Suprapubic skin (tissue), 4 donors: ENCODE measurements at regions not wholly inside any gene's neighbourhood (a gene's known extent, or its start where the extent isn't known, plus 50 kb on each side); places are given as distances from the start of the nearest gene placed in this dataset.

Source experiments
- DNase-seq, 2 donors: peaks; one replicate each; pipeline ENCODE4 v3.0.0-alpha.2; 2019; ENCODE audit warnings: low spot score in 2 of 2
- H3K27ac ChIP-seq: fragments of 200-600 bp; sonication (generic); one replicate; pipeline ENCODE4 v1.5.1; 2019
- H3K27me3 ChIP-seq: fragments of 200-600 bp; sonication (generic); one replicate; pipeline ENCODE4 v1.5.1; 2019
- H3K36me3 ChIP-seq: fragments of 200-600 bp; sonication (generic); one replicate; pipeline ENCODE4 v1.5.1; 2019
- H3K4me1 ChIP-seq: fragments of 200-600 bp; sonication (generic); one replicate; pipeline ENCODE4 v1.5.1; 2019
- H3K4me3 ChIP-seq: fragments of 200-600 bp; sonication (generic); one replicate; pipeline ENCODE4 v1.5.1; 2019; ENCODE audit warnings: mild to moderate bottlenecking
- H3K9me3 ChIP-seq: fragments of 200-600 bp; sonication (generic); one replicate; pipeline ENCODE4 v1.5.1; 2019
- EP300 ChIP-seq: sonication (generic); formaldehyde crosslinking; IDR thresholded peaks from one replicate; pipeline ENCODE4 v1.6.1; 2017; ENCODE audit warnings: antibody characterized with exemption
- POLR2A ChIP-seq, 2 donors: fragments of 450-650 bp; IDR thresholded peaks; one replicate each; pipeline ENCODE4 v1.6.1; 2017; ENCODE audit warnings: antibody characterized with exemption in 2 of 2, mild to moderate bottlenecking in 2 of 2, moderate library complexity in 2 of 2
- POLR2AphosphoS5 ChIP-seq, 3 donors: sonication (generic); formaldehyde crosslinking; IDR thresholded peaks; one replicate each; pipeline ENCODE4 v1.6.1; 2017; ENCODE audit warnings: antibody characterized with exemption in 3 of 3
- WGBS: methylation state at CpG from one replicate; pipeline ENCODE4 v1.1.5; 2018; 5-methylcytosine and 5-hydroxymethylcytosine counted together
- TF ChIP-seq, protein P1 (sequence below), 2 donors: fragments of 200-600 bp in 1 of 2; fragments of 450-650 bp in 1 of 2; sonication (generic) in 1 of 2; IDR thresholded peaks; one replicate each; pipeline ENCODE4 v1.5.1; 2016 to 2019; ENCODE audit warnings: antibody characterized with exemption in 2 of 2, mild to moderate bottlenecking in 1 of 2, moderate library complexity in 1 of 2

DNA sequence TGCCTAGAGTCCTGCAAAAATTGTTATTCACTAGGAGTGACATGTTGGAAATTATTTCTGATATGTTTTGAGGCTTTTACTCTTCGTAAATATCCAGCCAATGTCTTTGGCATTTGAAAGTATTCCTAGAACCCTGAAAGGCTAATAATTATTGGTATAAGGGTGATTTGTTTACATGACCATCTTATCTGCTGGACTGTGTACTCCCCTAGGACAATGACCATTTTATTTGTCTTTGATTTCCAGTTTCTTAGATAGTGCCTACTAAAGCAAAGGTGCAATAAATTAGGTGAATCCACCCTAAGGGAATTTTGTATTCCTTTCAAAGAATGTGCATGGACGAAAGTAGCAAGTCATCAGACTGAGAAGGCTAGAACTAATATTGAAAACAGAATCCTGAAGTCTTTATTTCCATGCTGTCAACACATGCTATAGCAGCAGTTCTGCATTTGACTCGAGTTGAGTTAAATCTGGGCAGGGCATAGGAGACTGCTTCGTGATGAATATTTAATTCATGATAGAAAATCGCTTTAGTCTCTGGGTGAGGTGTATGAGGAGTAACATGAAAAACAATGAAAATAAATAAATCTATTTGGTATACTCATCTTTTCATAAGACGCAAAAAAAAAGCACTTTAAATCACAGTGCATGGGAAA lies 235.7 kb downstream of the GPD2 start:
- no peak for DNase-seq
- Histone ChIP-seq H3K4me1 (no peaks in the 10 kb centered on the region), H3K27me3 (no peaks in the 10 kb centered on the region), H3K27ac (no peak overlapping the region), H3K9me3 (no peaks in the 10 kb centered on the region), H3K36me3 (no peaks in the 10 kb centered on the region), H3K4me3 (no peak overlapping the region)
- 47% methylated on average over 6 of the region's 6 CpGs for WGBS
- TF ChIP-seq POLR2AphosphoS5 (IDR thresholded peaks at IDR 0.05) (no peak), EP300 (no peak), POLR2A (IDR thresholded peaks at IDR 0.05) (no peak)
- TF ChIP-seq, protein P1, sequence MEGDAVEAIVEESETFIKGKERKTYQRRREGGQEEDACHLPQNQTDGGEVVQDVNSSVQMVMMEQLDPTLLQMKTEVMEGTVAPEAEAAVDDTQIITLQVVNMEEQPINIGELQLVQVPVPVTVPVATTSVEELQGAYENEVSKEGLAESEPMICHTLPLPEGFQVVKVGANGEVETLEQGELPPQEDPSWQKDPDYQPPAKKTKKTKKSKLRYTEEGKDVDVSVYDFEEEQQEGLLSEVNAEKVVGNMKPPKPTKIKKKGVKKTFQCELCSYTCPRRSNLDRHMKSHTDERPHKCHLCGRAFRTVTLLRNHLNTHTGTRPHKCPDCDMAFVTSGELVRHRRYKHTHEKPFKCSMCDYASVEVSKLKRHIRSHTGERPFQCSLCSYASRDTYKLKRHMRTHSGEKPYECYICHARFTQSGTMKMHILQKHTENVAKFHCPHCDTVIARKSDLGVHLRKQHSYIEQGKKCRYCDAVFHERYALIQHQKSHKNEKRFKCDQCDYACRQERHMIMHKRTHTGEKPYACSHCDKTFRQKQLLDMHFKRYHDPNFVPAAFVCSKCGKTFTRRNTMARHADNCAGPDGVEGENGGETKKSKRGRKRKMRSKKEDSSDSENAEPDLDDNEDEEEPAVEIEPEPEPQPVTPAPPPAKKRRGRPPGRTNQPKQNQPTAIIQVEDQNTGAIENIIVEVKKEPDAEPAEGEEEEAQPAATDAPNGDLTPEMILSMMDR (IDR thresholded peaks at IDR 0.05), result no peak

DNA sequence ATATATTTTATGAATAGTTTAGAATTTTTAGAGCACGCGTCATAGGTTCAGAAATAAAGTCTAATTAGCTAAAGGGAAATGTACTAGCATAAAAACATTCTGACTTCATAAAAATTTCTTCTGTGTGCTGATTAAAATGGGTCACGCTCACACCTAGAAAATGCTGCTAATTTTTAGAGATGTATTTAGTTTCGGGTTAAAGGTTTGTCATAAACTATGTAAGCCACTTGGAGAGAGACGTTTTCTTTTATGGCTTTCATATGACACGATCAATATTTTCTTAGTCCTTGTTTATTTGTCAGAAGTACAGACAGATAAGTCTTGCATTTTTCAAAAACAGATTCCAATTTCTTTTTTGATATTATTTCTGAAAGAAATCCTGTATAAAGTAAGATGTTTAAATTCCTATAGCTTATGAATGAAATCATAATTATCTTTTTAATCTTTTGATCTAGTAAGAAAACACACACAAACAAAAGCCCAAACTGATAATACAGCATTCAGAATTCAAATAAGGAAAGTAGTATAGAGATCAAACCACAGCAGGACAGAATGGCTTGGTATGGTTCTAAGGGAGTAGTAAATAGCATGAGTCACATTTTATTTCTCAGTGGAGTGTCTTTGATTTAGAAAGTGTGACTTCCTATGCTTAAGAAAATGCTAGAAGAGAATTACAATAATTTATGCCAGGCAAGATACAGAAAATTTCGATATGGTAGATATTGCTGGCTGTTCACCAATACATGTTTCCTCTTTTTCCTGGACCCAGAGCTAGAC lies 236.6 kb downstream of the GPD2 start:
- Histone ChIP-seq H3K9me3 (no peaks in the 10 kb centered on the region), H3K4me1 (no peaks in the 10 kb centered on the region), H3K4me3 (no peak overlapping the region), H3K36me3 (no peaks in the 10 kb centered on the region), H3K27ac (no peak overlapping the region), H3K27me3 (no peaks in the 10 kb centered on the region)
- no peak for DNase-seq
- TF ChIP-seq, protein P1 (IDR thresholded peaks at IDR 0.05), result no peak
- TF ChIP-seq EP300 (no peak), POLR2A (IDR thresholded peaks at IDR 0.05) (no peak), POLR2AphosphoS5 (IDR thresholded peaks at IDR 0.05) (no peak)
- WGBS, result 72% methylated on average over 7 of the region's 7 CpGs

DNA sequence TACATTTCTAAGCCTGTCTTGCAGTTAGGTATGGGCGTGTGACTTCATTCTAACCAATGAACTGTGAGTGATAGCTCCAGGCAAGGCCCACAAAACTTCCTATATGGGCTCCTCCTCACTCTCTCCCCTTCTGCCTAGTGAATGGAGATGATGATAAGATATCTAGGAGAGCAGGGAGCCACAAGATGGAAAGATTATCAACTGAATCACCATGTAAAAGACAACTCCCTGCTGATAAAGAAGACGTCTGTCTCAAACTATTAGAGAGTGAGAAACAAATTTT lies 237.1 kb downstream of the GPD2 start:
- Histone ChIP-seq H3K27ac (no peak overlapping the region), H3K4me1 (no peaks in the 10 kb centered on the region), H3K36me3 (no peaks in the 10 kb centered on the region), H3K27me3 (no peaks in the 10 kb centered on the region), H3K4me3 (no peak overlapping the region), H3K9me3 (no peaks in the 10 kb centered on the region)
- DNase-seq, result no peak
- WGBS, result 53% methylated on average over 2 of the region's 2 CpGs
- no peak for TF ChIP-seq POLR2AphosphoS5 (IDR thresholded peaks at IDR 0.05)
- TF ChIP-seq POLR2A (IDR thresholded peaks at IDR 0.05), result no peak
- no peak for TF ChIP-seq EP300
- TF ChIP-seq, protein P1 (IDR thresholded peaks at IDR 0.05), result no peak

DNA sequence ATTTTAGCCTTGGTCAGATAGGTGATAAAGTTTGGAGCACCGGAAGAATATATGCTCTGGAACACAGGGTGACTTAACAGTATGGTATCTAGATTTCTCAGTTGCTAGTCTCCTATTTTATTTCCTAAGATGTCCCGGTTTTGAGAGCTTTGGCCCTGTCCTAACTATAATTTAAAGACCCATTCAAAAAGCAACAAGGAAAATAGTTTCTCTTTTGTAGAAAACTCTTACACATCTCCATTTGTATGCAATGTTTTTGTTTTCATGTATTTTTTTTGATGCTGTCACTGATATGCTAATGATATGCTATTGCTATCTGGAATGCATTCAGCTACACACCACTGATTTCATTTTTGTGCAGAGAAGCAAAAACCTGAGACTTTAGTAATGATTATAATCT lies 237.8 kb downstream of the GPD2 start:
- no peak for DNase-seq
- Histone ChIP-seq H3K9me3 (no peaks in the 10 kb centered on the region), H3K4me3 (no peak overlapping the region), H3K27me3 (no peaks in the 10 kb centered on the region), H3K4me1 (no peaks in the 10 kb centered on the region), H3K36me3 (no peaks in the 10 kb centered on the region), H3K27ac (no peak overlapping the region)
- 94% methylated on average over 2 of the region's 2 CpGs for WGBS
- no peak for TF ChIP-seq EP300
- no peak for TF ChIP-seq POLR2AphosphoS5 (IDR thresholded peaks at IDR 0.05)
- TF ChIP-seq, protein P1 (IDR thresholded peaks at IDR 0.05), result no peak
- no peak for TF ChIP-seq POLR2A (IDR thresholded peaks at IDR 0.05)

DNA sequence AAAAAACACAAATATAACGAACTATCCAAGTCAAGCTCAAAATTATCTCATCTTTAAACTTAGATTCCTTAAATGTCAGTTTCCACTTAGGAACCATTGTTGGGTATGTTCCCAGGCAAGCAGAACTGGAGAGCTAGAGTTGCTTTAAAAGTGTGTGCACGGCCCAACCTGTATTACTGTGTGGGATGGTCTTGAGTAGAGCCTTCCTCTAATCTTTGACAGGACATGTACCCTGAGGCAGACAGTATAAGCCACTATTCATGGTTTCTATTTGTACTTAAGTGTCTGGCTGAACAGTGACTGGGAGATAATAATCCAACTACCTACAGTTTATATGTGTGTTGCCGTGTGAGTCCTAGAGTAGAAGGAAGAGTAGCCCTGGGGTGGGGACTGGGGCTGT lies 239.7 kb downstream of the GPD2 start:
- Histone ChIP-seq H3K4me3 (no peak overlapping the region), H3K36me3 (no peaks in the 10 kb centered on the region), H3K4me1 (no peaks in the 10 kb centered on the region), H3K27me3 (no peaks in the 10 kb centered on the region), H3K9me3 (no peaks in the 10 kb centered on the region), H3K27ac (no peak overlapping the region)
- TF ChIP-seq, protein P1 (IDR thresholded peaks at IDR 0.05), result no peak
- TF ChIP-seq POLR2AphosphoS5 (IDR thresholded peaks at IDR 0.05) (no peak), POLR2A (IDR thresholded peaks at IDR 0.05) (no peak), EP300 (no peak)
- DNase-seq, result no peak
- 61% methylated on average over 3 of the region's 3 CpGs for WGBS
